ENCODE measurements at regions not wholly inside any gene's neighbourhood (a gene's known extent, or its start where the extent isn't known, plus 50 kb on each side); places are given as distances from the start of the nearest gene placed in this dataset.

DNA sequence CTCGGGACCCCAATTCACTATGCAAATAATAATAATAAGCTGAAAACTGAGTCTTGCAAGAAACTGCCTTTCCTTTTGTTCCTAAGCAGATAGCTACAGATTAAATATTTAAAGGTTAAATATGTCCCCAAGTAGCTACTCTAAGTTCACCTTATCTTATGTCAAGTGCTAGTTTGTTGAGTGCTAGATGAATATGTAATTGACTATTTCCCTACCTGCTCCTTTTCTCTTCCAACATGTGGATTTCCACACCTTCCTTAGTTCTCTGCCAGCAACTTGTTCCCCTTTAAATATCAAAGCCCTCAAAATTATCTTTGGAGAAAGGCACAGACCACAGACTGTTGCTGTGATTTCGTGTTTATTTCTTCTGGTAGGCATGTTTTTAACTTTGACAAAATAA, 709.2 kb upstream of the SLITRK1 start:
- Histone ChIP-seq H3K27ac (ENCODE audit: low read depth) (no peak overlapping the region), H3K79me2 (replicated peaks; ENCODE audit: insufficient read depth) (no peaks in the 10 kb centered on the region), H3K4me3 (no peak overlapping the region), H3K9me2 (ENCODE audit: insufficient read depth) (no peaks in the 10 kb centered on the region), H3K4me1 (ENCODE audit: insufficient read depth) (peaks cover 31% of the 10 kb centered on the region), H3K36me3 (ENCODE audit: insufficient read depth) (no peaks in the 10 kb centered on the region), H4K20me1 (replicated peaks; ENCODE audit: insufficient read depth) (no peaks in the 10 kb centered on the region), H3K4me2 (peak overlapping the region; percentile 59), H3K27me3 (ENCODE audit: insufficient read depth) (no peaks in the 10 kb centered on the region), H2AFZ (no peak overlapping the region), H3F3A (replicated peaks; ENCODE audit: low read depth) (no peaks in the 10 kb centered on the region)
- H3K9me3 Mint-ChIP-seq, result no peaks in the 10 kb centered on the region
- H3K36me3 Mint-ChIP-seq (ENCODE audit: low read depth), result no peaks in the 10 kb centered on the region
- H3K4me1 Mint-ChIP-seq, result peaks cover 26% of the 10 kb centered on the region
- peak overlapping the region; percentile 15; the same call in 1 of the 2 replicates for H3K27ac Mint-ChIP-seq
- TF ChIP-seq EZH2phosphoT487 (IDR thresholded peaks at IDR 0.05; ENCODE audit: unreplicated experiment) (no peak), NANOG (IDR thresholded peaks at IDR 0.05; ENCODE audit: borderline replicate concordance) (no peak)
- ATAC-seq (no peak), DNase-seq (ENCODE audit: low spot score) (no peak)
- H3K4me3 Mint-ChIP-seq, result no peak overlapping the region
- no peaks in the 10 kb centered on the region for H3K27me3 Mint-ChIP-seq (ENCODE audit: insufficient read depth, low read depth, poor library complexity)

DNA sequence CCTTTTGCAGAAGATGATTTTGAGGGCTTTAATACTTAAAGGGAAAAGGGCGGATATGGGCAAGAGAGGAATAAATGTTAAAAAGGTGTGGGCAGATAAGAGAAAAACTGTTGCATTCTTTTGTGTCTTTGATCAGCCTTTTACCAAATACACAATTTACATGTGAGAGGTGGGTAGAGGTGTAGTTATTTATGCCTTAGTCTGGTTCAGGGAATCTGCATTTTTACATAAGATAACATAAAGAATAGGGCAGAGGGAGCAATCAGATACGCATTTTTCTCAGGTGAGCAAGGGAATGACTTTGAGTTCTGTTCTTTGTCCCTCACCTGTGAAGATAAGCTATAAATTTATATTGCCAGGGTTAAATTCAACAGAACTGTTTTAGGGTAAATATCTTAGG, 708.4 kb upstream of the SLITRK1 start:
- Mint-ChIP-seq H3K36me3 (ENCODE audit: low read depth) (no peaks in the 10 kb centered on the region), H3K27me3 (ENCODE audit: insufficient read depth, low read depth, poor library complexity) (no peaks in the 10 kb centered on the region), H3K4me3 (0 out of 3 replicates have a peak overlapping the region, but pooled peaks have one; percentile 29), H3K4me1 (peaks cover 26% of the 10 kb centered on the region), H3K27ac (0 out of 2 replicates have a peak overlapping the region, but pooled peaks have one; percentile 2), H3K9me3 (no peaks in the 10 kb centered on the region)
- Histone ChIP-seq H3K4me3 (0 out of 2 replicates have a peak overlapping the region, but pooled peaks have one; percentile 19), H3K4me1 (ENCODE audit: insufficient read depth) (peaks cover 31% of the 10 kb centered on the region), H4K20me1 (replicated peaks; ENCODE audit: insufficient read depth) (no peaks in the 10 kb centered on the region), H2AFZ (no peak overlapping the region), H3K4me2 (peak overlapping the region; percentile 59), H3K36me3 (ENCODE audit: insufficient read depth) (no peaks in the 10 kb centered on the region), H3K79me2 (replicated peaks; ENCODE audit: insufficient read depth) (no peaks in the 10 kb centered on the region), H3K27ac (ENCODE audit: low read depth) (0 out of 2 replicates have a peak overlapping the region, but pooled peaks have one; percentile 12), H3F3A (replicated peaks; ENCODE audit: low read depth) (no peaks in the 10 kb centered on the region), H3K9me2 (ENCODE audit: insufficient read depth) (no peaks in the 10 kb centered on the region), H3K27me3 (ENCODE audit: insufficient read depth) (no peaks in the 10 kb centered on the region)
- DNase-seq (ENCODE audit: low spot score) (peak; percentile 32), ATAC-seq (peak; percentile 45; the same call in 2 of the 3 replicates)
- TF ChIP-seq EZH2 (IDR thresholded peaks at IDR 0.05; ENCODE audit: low read depth, unreplicated experiment) (no peak), NANOG (IDR thresholded peaks at IDR 0.05; ENCODE audit: borderline replicate concordance) (no peak; the same call in 1 of the 2 replicates), ZNF114 (CRISPR knock-in tag; IDR thresholded peaks at IDR 0.05) (no peak), ETS1 (IDR thresholded peaks at IDR 0.05) (no peak), STAT1 (IDR thresholded peaks at IDR 0.05; ENCODE audit: unreplicated experiment) (no peak), EZH2phosphoT487 (IDR thresholded peaks at IDR 0.05; ENCODE audit: unreplicated experiment) (no peak), POLR2AphosphoS5 (IDR thresholded peaks at IDR 0.05; ENCODE audit: low read depth) (no peak), CREB1 (CRISPR knock-in tag; IDR thresholded peaks at IDR 0.05; ENCODE audit: low read depth) (no peak), ZNF331 (CRISPR knock-in tag; IDR thresholded peaks at IDR 0.05; ENCODE audit: low read depth) (no peak)
- TF ChIP-seq, protein P1, sequence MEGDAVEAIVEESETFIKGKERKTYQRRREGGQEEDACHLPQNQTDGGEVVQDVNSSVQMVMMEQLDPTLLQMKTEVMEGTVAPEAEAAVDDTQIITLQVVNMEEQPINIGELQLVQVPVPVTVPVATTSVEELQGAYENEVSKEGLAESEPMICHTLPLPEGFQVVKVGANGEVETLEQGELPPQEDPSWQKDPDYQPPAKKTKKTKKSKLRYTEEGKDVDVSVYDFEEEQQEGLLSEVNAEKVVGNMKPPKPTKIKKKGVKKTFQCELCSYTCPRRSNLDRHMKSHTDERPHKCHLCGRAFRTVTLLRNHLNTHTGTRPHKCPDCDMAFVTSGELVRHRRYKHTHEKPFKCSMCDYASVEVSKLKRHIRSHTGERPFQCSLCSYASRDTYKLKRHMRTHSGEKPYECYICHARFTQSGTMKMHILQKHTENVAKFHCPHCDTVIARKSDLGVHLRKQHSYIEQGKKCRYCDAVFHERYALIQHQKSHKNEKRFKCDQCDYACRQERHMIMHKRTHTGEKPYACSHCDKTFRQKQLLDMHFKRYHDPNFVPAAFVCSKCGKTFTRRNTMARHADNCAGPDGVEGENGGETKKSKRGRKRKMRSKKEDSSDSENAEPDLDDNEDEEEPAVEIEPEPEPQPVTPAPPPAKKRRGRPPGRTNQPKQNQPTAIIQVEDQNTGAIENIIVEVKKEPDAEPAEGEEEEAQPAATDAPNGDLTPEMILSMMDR (conservative IDR thresholded peaks at IDR 0.05; ENCODE audit: low read depth in 2 of 2), result no peak
- TF ChIP-seq, protein P2, sequence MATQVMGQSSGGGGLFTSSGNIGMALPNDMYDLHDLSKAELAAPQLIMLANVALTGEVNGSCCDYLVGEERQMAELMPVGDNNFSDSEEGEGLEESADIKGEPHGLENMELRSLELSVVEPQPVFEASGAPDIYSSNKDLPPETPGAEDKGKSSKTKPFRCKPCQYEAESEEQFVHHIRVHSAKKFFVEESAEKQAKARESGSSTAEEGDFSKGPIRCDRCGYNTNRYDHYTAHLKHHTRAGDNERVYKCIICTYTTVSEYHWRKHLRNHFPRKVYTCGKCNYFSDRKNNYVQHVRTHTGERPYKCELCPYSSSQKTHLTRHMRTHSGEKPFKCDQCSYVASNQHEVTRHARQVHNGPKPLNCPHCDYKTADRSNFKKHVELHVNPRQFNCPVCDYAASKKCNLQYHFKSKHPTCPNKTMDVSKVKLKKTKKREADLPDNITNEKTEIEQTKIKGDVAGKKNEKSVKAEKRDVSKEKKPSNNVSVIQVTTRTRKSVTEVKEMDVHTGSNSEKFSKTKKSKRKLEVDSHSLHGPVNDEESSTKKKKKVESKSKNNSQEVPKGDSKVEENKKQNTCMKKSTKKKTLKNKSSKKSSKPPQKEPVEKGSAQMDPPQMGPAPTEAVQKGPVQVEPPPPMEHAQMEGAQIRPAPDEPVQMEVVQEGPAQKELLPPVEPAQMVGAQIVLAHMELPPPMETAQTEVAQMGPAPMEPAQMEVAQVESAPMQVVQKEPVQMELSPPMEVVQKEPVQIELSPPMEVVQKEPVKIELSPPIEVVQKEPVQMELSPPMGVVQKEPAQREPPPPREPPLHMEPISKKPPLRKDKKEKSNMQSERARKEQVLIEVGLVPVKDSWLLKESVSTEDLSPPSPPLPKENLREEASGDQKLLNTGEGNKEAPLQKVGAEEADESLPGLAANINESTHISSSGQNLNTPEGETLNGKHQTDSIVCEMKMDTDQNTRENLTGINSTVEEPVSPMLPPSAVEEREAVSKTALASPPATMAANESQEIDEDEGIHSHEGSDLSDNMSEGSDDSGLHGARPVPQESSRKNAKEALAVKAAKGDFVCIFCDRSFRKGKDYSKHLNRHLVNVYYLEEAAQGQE (IDR thresholded peaks at IDR 0.05; ENCODE audit: unreplicated experiment), result no peak
